Right atrium auricular region (tissue), 2 donors: ENCODE measurements at regions not wholly inside any gene's neighbourhood (a gene's known extent, or its start where the extent isn't known, plus 50 kb on each side); places are given as distances from the start of the nearest gene placed in this dataset.
"Not testable (repeated sequence)": the region's sequence is repeated elsewhere in the genome, so short reads cannot be mapped to it uniquely, and the experiment has no call there.

Experiments
- DNase-seq: peaks from one replicate; pipeline ENCODE4 v3.0.0-alpha.2; 2019; ENCODE audit warnings: low spot score
- H3K27ac ChIP-seq, 2 donors: fragments of 200-600 bp; sonication (generic); 1 replicate in 1 of 2; 2 replicates in 1 of 2; pipeline ENCODE4 v1.5.1; 2016 to 2019
- H3K27me3 ChIP-seq, 2 donors: fragments of 200-600 bp; sonication (generic); one replicate each; pipeline versions ENCODE4 v1.5.1 to v1.6.0; 2017 to 2019
- H3K36me3 ChIP-seq: fragments of 200-600 bp; sonication (generic); one replicate; pipeline ENCODE4 v1.5.1; 2016
- H3K4me1 ChIP-seq, 2 donors: fragments of 200-600 bp; sonication (generic); one replicate each; pipeline versions ENCODE4 v1.5.1 to v1.6.0; 2017 to 2019
- H3K4me3 ChIP-seq, 2 donors: fragments of 200-600 bp; sonication (generic); 1 replicate in 1 of 2; 2 replicates in 1 of 2; pipeline ENCODE4 v1.5.1; 2017 to 2019; ENCODE audit warnings: mild to moderate bottlenecking in 1 of 2, moderate library complexity in 1 of 2
- H3K9me3 ChIP-seq, 2 donors: fragments of 200-600 bp; sonication (generic); one replicate each; pipeline ENCODE4 v1.5.1; 2019
- CTCF ChIP-seq, 2 donors: fragments of 200-600 bp; sonication (generic); IDR thresholded peaks; one replicate each; pipeline ENCODE4 v1.5.1; 2019; ENCODE audit warnings: antibody characterized with exemption in 2 of 2

GRCh38 chr6:71091956-71092355 lies 135.1 kb upstream of the B3GAT2 start:
- Histone ChIP-seq H3K4me3 (no peak overlapping the region), H3K4me1 (no peaks in the 10 kb centered on the region), H3K27me3 (no peaks in the 10 kb centered on the region), H3K27ac (no peak overlapping the region), H3K36me3 (no peaks in the 10 kb centered on the region), H3K9me3 (no peaks in the 10 kb centered on the region)
- TF ChIP-seq CTCF (IDR thresholded peaks at IDR 0.05) = no peak
- DNase-seq = no peak

DNA sequence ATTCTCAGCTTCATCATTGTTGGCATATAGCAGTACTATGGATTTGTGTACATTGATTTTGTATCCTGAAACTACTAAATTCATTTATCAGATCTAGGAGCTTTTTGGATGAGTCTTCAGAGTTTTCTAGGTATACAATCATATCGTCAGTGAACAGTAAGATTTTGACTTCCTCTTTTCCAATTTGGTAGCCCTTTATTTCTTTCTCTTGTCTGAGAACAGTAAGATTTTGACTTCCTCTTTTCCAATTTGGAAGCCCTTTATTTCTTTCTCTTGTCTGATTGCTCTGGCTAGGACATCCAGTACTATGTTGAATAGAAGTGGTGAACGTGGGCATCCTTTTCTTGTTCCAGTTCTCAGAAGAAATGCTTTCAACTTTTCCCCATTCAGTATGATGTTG lies 140.4 kb upstream of the B3GAT2 start:
- H3K4me1 ChIP-seq, H3K4me3 ChIP-seq, DNase-seq, H3K27me3 ChIP-seq, H3K36me3 ChIP-seq, H3K27ac ChIP-seq: not testable (repeated sequence)
- H3K9me3 ChIP-seq = peaks cover 0 to 16% of the 10 kb centered on the region in 2 donors

GRCh38 chr6:71099649-71100048 lies 142.8 kb upstream of the B3GAT2 start:
- TF ChIP-seq CTCF (IDR thresholded peaks at IDR 0.05) = no peak

GRCh38 chr6:71103130-71103529 lies 146.3 kb upstream of the B3GAT2 start:
- no peaks in the 10 kb centered on the region for H3K27me3 ChIP-seq
- TF ChIP-seq CTCF (IDR thresholded peaks at IDR 0.05) = no peak
- H3K27ac ChIP-seq = no peak overlapping the region
- no peak for DNase-seq
- H3K36me3 ChIP-seq = no peaks in the 10 kb centered on the region
- peaks cover 0 to 16% of the 10 kb centered on the region in 2 donors for H3K9me3 ChIP-seq
- H3K4me3 ChIP-seq = no peak overlapping the region
- peaks cover 0 to 18% of the 10 kb centered on the region in 2 donors for H3K4me1 ChIP-seq

More at GRCh38 chr6:71099649-71100048, 142.8 kb upstream of the B3GAT2 start:
- Histone ChIP-seq H3K36me3 (no peaks in the 10 kb centered on the region), H3K27me3 (no peaks in the 10 kb centered on the region), H3K27ac (no peak overlapping the region), H3K4me1 (no peaks in the 10 kb centered on the region), H3K4me3 (no peak overlapping the region), H3K9me3 (peaks cover 0 to 16% of the 10 kb centered on the region in 2 donors)
- no peak for DNase-seq

- H3K4me1 ChIP-seq = peaks cover 0 to 23% of the 10 kb centered on the region in 2 donors
- DNase-seq = no peak
- no peaks in the 10 kb centered on the region for H3K27me3 ChIP-seq
- H3K4me3 ChIP-seq = no peak overlapping the region
- H3K27ac ChIP-seq = no peak overlapping the region
- TF ChIP-seq CTCF (IDR thresholded peaks at IDR 0.05) = no peak
- no peaks in the 10 kb centered on the region for H3K36me3 ChIP-seq
- peaks cover 0 to 16% of the 10 kb centered on the region in 2 donors for H3K9me3 ChIP-seq
Measured at GRCh38 chr6:71103641-71104040, 146.8 kb upstream of the B3GAT2 start.

GRCh38 chr6:71106276-71106675 lies 149.4 kb upstream of the B3GAT2 start:
- H3K27me3 ChIP-seq = no peaks in the 10 kb centered on the region
- H3K4me1 ChIP-seq = peaks cover 0 to 26% of the 10 kb centered on the region in 2 donors
- no peak for TF ChIP-seq CTCF (IDR thresholded peaks at IDR 0.05)
- no peak overlapping the region for H3K4me3 ChIP-seq
- no peak overlapping the region for H3K27ac ChIP-seq
- H3K36me3 ChIP-seq = no peaks in the 10 kb centered on the region
- H3K9me3 ChIP-seq = no peaks in the 10 kb centered on the region
- DNase-seq = no peak
